OCI-LY7 (cell line): ENCODE measurements at regions not wholly inside any gene's neighbourhood (a gene's known extent, or its start where the extent isn't known, plus 50 kb on each side); places are given as distances from the start of the nearest gene placed in this dataset.

Experiments
- BruUV-seq: library from RNA; stranded (reverse); fragments of 400-500 nt; replicated peaks from 2 replicates; lab custom pipeline; 2021; lab: Mats Ljungman, UMichigan
- CTCF ChIA-PET: fragments of 300-600 bp; sonication (Branson Sonifier 250); formaldehyde crosslinking; loops from one replicate; lab custom pipeline; 2022; ENCODE audit warnings: antibody characterized with exemption; ENCODE audit not compliant: unreplicated experiment; lab: Charles Lee
- POLR2A ChIA-PET: fragments of 300-600 bp; sonication (Branson Sonifier 250); formaldehyde crosslinking; loops from one replicate; lab custom pipeline; 2022; ENCODE audit warnings: antibody characterized with exemption; lab: Charles Lee
- DNase-seq: peaks from one replicate; pipeline ENCODE4 v3.0.0-alpha.2; 2015; ENCODE audit warnings: low spot score
- H2AFZ ChIP-seq: fragments of 200-600 bp; sonication (generic), shearing (Covaris generic); 2 replicates; pipeline ENCODE4 v1.6.1; 2014; ENCODE audit warnings: mild to moderate bottlenecking, antibody characterized with exemption, low read length, moderate library complexity
- H3K27ac ChIP-seq: fragments of 200-600 bp; sonication (generic); 2 replicates; pipeline ENCODE4 v1.5.1; 2014; ENCODE audit warnings: mixed run types, low read depth, mild to moderate bottlenecking, moderate library complexity, low read length, inconsistent platforms; ENCODE audit not compliant: poor library complexity, severe bottlenecking
- H3K36me3 ChIP-seq: fragments of 200-600 bp; sonication (generic); 2 replicates; pipeline ENCODE4 v1.6.1; 2014; ENCODE audit warnings: mild to moderate bottlenecking, antibody characterized with exemption, low read length, moderate library complexity, mixed read lengths; ENCODE audit not compliant: insufficient read depth
- H3K4me1 ChIP-seq: fragments of 200-600 bp; sonication (generic); 2 replicates; pipeline ENCODE4 v1.5.1; 2014; ENCODE audit warnings: mild to moderate bottlenecking, low read length; ENCODE audit not compliant: insufficient read depth, poor library complexity, severe bottlenecking
- H3K4me2 ChIP-seq: fragments of 200-600 bp; sonication (generic); 2 replicates; pipeline ENCODE4 v1.6.1; 2014; ENCODE audit warnings: mild to moderate bottlenecking, low read length
- H3K4me3 ChIP-seq: fragments of 200-600 bp; sonication (generic); 2 replicates; pipeline ENCODE4 v1.5.1; 2014; ENCODE audit warnings: mild to moderate bottlenecking, low read depth, low read length; ENCODE audit not compliant: poor library complexity, severe bottlenecking
- H3K79me2 ChIP-seq: fragments of 200-600 bp; sonication (generic); 2 replicates; pipeline ENCODE4 v1.6.1; 2016; ENCODE audit warnings: low read depth, mild to moderate bottlenecking, low read length, moderate library complexity, mixed read lengths; ENCODE audit not compliant: insufficient read depth
- H3K9me2 ChIP-seq: fragments of 200-600 bp; sonication (generic); 2 replicates; pipeline ENCODE4 v1.6.1; 2016; ENCODE audit warnings: mild to moderate bottlenecking, low read length, mixed read lengths; ENCODE audit not compliant: insufficient read depth
- H3K9me3 ChIP-seq: fragments of 200-600 bp; sonication (generic); 2 replicates; pipeline ENCODE4 v1.6.1; 2014; ENCODE audit warnings: mild to moderate bottlenecking, mixed run types, low read length, mixed read lengths
- H4K20me1 ChIP-seq: fragments of 200-600 bp; sonication (generic); 2 replicates; pipeline ENCODE4 v1.6.1; 2014; ENCODE audit warnings: mild to moderate bottlenecking, antibody characterized with exemption, low read length, moderate library complexity, mixed read lengths; ENCODE audit not compliant: insufficient read depth
- CTCF ChIP-seq: fragments of 200-600 bp; sonication (generic); conservative IDR thresholded peaks from 2 replicates; pipeline ENCODE4 v1.5.1; 2014; ENCODE audit warnings: mild to moderate bottlenecking, antibody characterized with exemption, low read length, moderate library complexity, mixed read lengths
- EZH2phosphoT487 ChIP-seq: fragments of 200-600 bp; sonication (generic); IDR thresholded peaks from 2 replicates; pipeline ENCODE4 v1.6.1; 2018; ENCODE audit warnings: low read depth, borderline replicate concordance, mild to moderate bottlenecking, mixed run types, antibody characterized with exemption, low read length, moderate library complexity, mixed read lengths
- intact Hi-C: fragments of 100-400 bp; cut with micrococcal nuclease; formaldehyde crosslinking; loops from one replicate; pipeline ENCODE4 v1.10.0; 2022; ENCODE audit not compliant: unreplicated experiment

- intact Hi-C loops = no loop called here
- Histone ChIP-seq H3K9me2 (no peaks in the 10 kb centered on the region), H3K27ac (no peak overlapping the region), H3K4me2 (no peak overlapping the region), H3K36me3 (no peaks in the 10 kb centered on the region), H3K79me2 (no peaks in the 10 kb centered on the region), H3K4me1 (no peaks in the 10 kb centered on the region), H4K20me1 (no peaks in the 10 kb centered on the region), H2AFZ (no peak overlapping the region), H3K9me3 (no peaks in the 10 kb centered on the region), H3K4me3 (no peak overlapping the region)
- no TSS peak for BruUV-seq
- TF ChIP-seq CTCF (peak; percentile 54; the same call in 1 of the 2 replicates), EZH2phosphoT487 (no peak)
- CTCF ChIA-PET = no interaction called here
- POLR2A ChIA-PET = no interaction called here
- no peak for DNase-seq
Measured at GRCh38 chr4:115790812-115791211, 677.4 kb upstream of the NDST4 start.

GRCh38 chr4:115781528-115782146 lies 668.2 kb upstream of the NDST4 start:
- Histone ChIP-seq H3K79me2 (no peaks in the 10 kb centered on the region), H3K9me2 (no peaks in the 10 kb centered on the region), H3K36me3 (no peaks in the 10 kb centered on the region), H3K4me1 (peaks cover 14% of the 10 kb centered on the region), H2AFZ (peak overlapping the region; percentile 50), H3K4me2 (peak overlapping the region; percentile 52; the same call in 1 of the 2 replicates), H4K20me1 (no peaks in the 10 kb centered on the region), H3K27ac (peak overlapping the region; percentile 19), H3K4me3 (no peak overlapping the region), H3K9me3 (no peaks in the 10 kb centered on the region)
- ChIA-PET CTCF (no interaction called here), POLR2A (interaction anchor here (0.7 to 1.1 kb wide), 3 partner anchors 14 to 513 kb away, joined by 4 to 6 read pairs (median 4); no protein-coding TSS in a partner anchor)
- intact Hi-C loops = loop anchor here (10.0 kb wide), 1 partner anchor 547 kb away; no protein-coding TSS in a partner anchor
- TF ChIP-seq CTCF (no peak), EZH2phosphoT487 (no peak)
- peak; percentile 27 for DNase-seq
- no TSS peak for BruUV-seq

- DNase-seq = no peak
- CTCF ChIA-PET = no interaction called here
- peaks cover 14% of the 10 kb centered on the region for H3K4me1 ChIP-seq
- no peaks in the 10 kb centered on the region for H4K20me1 ChIP-seq
- no peaks in the 10 kb centered on the region for H3K36me3 ChIP-seq
- no peaks in the 10 kb centered on the region for H3K79me2 ChIP-seq
- H3K4me3 ChIP-seq = no peak overlapping the region
- peak overlapping the region; percentile 52; the same call in 1 of the 2 replicates for H3K4me2 ChIP-seq
- POLR2A ChIA-PET = interaction anchor here (0.6 to 1.1 kb wide), 5 partner anchors 8 to 1929 kb away, joined by 3 to 6 read pairs (median 4); no protein-coding TSS in a partner anchor
- intact Hi-C loops = loop anchor here (10.0 kb wide), 1 partner anchor 546 kb away; no protein-coding TSS in a partner anchor
- TF ChIP-seq CTCF (no peak), EZH2phosphoT487 (no peak)
- H3K9me3 ChIP-seq = no peaks in the 10 kb centered on the region
- no peaks in the 10 kb centered on the region for H3K9me2 ChIP-seq
- no TSS peak for BruUV-seq
- H3K27ac ChIP-seq = no peak overlapping the region
- H2AFZ ChIP-seq = no peak overlapping the region
Measured at GRCh38 chr4:115780835-115781234, 667.4 kb upstream of the NDST4 start.
